ENCODE measurements at regions not wholly inside any gene's neighbourhood (a gene's known extent, or its start where the extent isn't known, plus 50 kb on each side); places are given as distances from the start of the nearest gene placed in this dataset.

DNA sequence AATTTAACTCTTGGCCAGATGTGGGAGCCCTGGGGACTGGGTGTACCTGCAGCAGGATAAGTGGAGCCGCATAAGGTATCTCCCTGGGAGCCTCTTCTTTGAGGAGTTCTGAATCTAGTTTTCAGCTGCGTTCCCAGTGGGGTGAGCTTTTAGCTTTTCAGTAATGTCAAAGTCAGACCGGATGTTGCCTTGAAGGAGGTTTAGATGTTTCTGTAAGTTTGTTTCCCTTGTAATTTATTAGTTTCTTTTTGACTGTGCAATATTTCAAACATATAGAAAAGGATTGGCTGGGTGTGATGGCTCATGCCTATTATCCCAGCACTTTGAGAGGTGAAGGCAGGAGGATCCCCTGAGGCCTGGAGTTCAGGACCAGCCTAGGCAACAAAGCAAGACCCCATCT is 98.6 kb upstream of the EEF2KMT start:
- H4K20me1 ChIP-seq (ENCODE audit: insufficient read depth) = no peaks in the 10 kb centered on the region
- no peaks in the 10 kb centered on the region for H3K9me2 ChIP-seq (ENCODE audit: insufficient read depth)
- H3K9ac ChIP-seq (ENCODE audit: low read length) = no peak overlapping the region
- peaks cover 26% of the 10 kb centered on the region for H3K27me3 ChIP-seq (ENCODE audit: insufficient read depth, low read length)
- no peak for ATAC-seq
- RAD21 ChIA-PET (ENCODE audit: low non-redundant PET in 1 of 2, low total read pairs in 2 of 2, uncharacterized antibody in 2 of 2, unreplicated experiment in 2 of 2) = no interaction called here
- POLR2A ChIA-PET = no interaction called here
- no peaks in the 10 kb centered on the region for H3K4me1 ChIP-seq (ENCODE audit: control insufficient read depth in 1 of 2, insufficient read depth in 2 of 2, low read length in 2 of 2)
- intact Hi-C loops (cut with micrococcal nuclease) = no loop called here
- H3K27ac ChIP-seq (ENCODE audit: low read depth, low read length) = no peak overlapping the region
- no TSS peak for BruUV-seq (replicated peaks)
- H3K4me2 ChIP-seq (ENCODE audit: low read length) = no peak overlapping the region
- H3K79me2 ChIP-seq (ENCODE audit: insufficient read depth, low read length) = no peaks in the 10 kb centered on the region
- H3K4me3 ChIP-seq (replicated peaks in 1 of 2; ENCODE audit: low read depth in 1 of 2, low read length in 2 of 2) = no peak overlapping the region
- TF ChIP-seq ZNF274 (IDR thresholded peaks at IDR 0.05; ENCODE audit: low read depth, low read length) (no peak), MAX (IDR thresholded peaks at IDR 0.05) (no peak), TCF7L2 (IDR thresholded peaks at IDR 0.05; ENCODE audit: borderline replicate concordance, extremely low read depth, insufficient read depth, insufficient read length) (no peak)
- H3K36me3 ChIP-seq (ENCODE audit: control insufficient read depth in 1 of 2, insufficient read depth in 2 of 2, low read length in 2 of 2) = no peaks in the 10 kb centered on the region
- DNase-seq (ENCODE audit: low read depth, low spot score) = no peak
- no peaks in the 10 kb centered on the region for H3K9me3 ChIP-seq (ENCODE audit: control insufficient read depth in 1 of 2, insufficient read depth in 1 of 2, low read depth in 1 of 2, low read length in 2 of 2)
- H2AFZ ChIP-seq (ENCODE audit: low read depth, low read length, poor library complexity, severe bottlenecking) = no peak overlapping the region
- CTCF ChIA-PET = no interaction called here

DNA sequence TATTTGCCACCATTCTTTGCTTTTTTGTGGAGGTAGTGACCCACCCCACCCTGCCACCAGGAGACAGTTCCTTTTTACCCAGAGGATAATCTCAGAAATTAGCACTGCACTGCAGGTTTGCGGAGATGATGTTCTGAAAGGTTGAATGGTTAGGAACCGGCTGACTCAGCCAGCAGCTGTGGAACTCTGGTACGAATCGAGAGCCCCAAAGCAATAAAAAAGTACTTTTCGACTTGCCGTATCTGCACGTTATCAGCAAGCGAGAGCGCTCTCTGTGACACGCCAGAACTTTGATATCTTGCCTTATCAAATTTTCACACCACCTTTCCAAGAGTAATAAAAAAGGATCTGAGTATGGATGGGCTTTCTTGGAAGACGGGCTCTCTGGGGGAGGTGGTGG is 96.3 kb upstream of the EEF2KMT start:
- Histone ChIP-seq H3K79me2 (ENCODE audit: insufficient read depth, low read length) (no peaks in the 10 kb centered on the region), H3K4me3 (replicated peaks in 1 of 2; ENCODE audit: low read depth in 1 of 2, low read length in 2 of 2) (no peak overlapping the region), H3K4me2 (ENCODE audit: low read length) (no peak overlapping the region), H3K27me3 (ENCODE audit: insufficient read depth, low read length) (peaks cover 26% of the 10 kb centered on the region), H4K20me1 (ENCODE audit: insufficient read depth) (no peaks in the 10 kb centered on the region), H3K9me3 (ENCODE audit: control insufficient read depth in 1 of 2, insufficient read depth in 1 of 2, low read depth in 1 of 2, low read length in 2 of 2) (no peaks in the 10 kb centered on the region), H3K9ac (ENCODE audit: low read length) (no peak overlapping the region), H3K9me2 (ENCODE audit: insufficient read depth) (no peaks in the 10 kb centered on the region), H3K36me3 (ENCODE audit: control insufficient read depth in 1 of 2, insufficient read depth in 2 of 2, low read length in 2 of 2) (no peaks in the 10 kb centered on the region), H3K27ac (ENCODE audit: low read depth, low read length) (no peak overlapping the region), H2AFZ (ENCODE audit: low read depth, low read length, poor library complexity, severe bottlenecking) (no peak overlapping the region), H3K4me1 (ENCODE audit: control insufficient read depth in 1 of 2, insufficient read depth in 2 of 2, low read length in 2 of 2) (no peaks in the 10 kb centered on the region)
- ATAC-seq (no peak), DNase-seq (ENCODE audit: low read depth, low spot score) (no peak)
- ChIA-PET CTCF (no interaction called here), RAD21 (ENCODE audit: low non-redundant PET in 1 of 2, low total read pairs in 2 of 2, uncharacterized antibody in 2 of 2, unreplicated experiment in 2 of 2) (no interaction called here), POLR2A (no interaction called here)
- intact Hi-C loops (cut with micrococcal nuclease) = no loop called here
- BruUV-seq (replicated peaks) = no TSS peak
- TF ChIP-seq ZNF274 (IDR thresholded peaks at IDR 0.05; ENCODE audit: low read depth, low read length) = no peak
- TF ChIP-seq ELF1 (IDR thresholded peaks at IDR 0.05; ENCODE audit: borderline replicate concordance, low read depth) = no peak
- no peak for TF ChIP-seq FOSL1 (IDR thresholded peaks at IDR 0.05; ENCODE audit: low read depth)
- TF ChIP-seq, protein P1, sequence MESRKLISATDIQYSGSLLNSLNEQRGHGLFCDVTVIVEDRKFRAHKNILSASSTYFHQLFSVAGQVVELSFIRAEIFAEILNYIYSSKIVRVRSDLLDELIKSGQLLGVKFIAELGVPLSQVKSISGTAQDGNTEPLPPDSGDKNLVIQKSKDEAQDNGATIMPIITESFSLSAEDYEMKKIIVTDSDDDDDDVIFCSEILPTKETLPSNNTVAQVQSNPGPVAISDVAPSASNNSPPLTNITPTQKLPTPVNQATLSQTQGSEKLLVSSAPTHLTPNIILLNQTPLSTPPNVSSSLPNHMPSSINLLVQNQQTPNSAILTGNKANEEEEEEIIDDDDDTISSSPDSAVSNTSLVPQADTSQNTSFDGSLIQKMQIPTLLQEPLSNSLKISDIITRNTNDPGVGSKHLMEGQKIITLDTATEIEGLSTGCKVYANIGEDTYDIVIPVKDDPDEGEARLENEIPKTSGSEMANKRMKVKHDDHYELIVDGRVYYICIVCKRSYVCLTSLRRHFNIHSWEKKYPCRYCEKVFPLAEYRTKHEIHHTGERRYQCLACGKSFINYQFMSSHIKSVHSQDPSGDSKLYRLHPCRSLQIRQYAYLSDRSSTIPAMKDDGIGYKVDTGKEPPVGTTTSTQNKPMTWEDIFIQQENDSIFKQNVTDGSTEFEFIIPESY (IDR thresholded peaks at IDR 0.05; ENCODE audit: extremely low read depth, insufficient replicate concordance, low read length) = no peak
- no peak for TF ChIP-seq POLR2A (IDR thresholded peaks at IDR 0.05; ENCODE audit: borderline replicate concordance, extremely low read depth, insufficient read depth, insufficient read length)
- TF ChIP-seq EZH2 (IDR thresholded peaks at IDR 0.05) = no peak
- TF ChIP-seq SRF (IDR thresholded peaks at IDR 0.05; ENCODE audit: low read depth) = no peak
- TF ChIP-seq POLR2AphosphoS5 (IDR thresholded peaks at IDR 0.05; ENCODE audit: low read depth, low read length) = no peak
- no peak for TF ChIP-seq ZFX (IDR thresholded peaks at IDR 0.05)
- no peak for TF ChIP-seq EGR1 (IDR thresholded peaks at IDR 0.05; ENCODE audit: low read depth)
- no peak for TF ChIP-seq CTCF (IDR thresholded peaks at IDR 0.05 in 2 of 3, conservative IDR thresholded peaks at IDR 0.05 in 1 of 3; ENCODE audit: borderline replicate concordance in 1 of 3, insufficient read depth in 1 of 3, low read depth in 2 of 3, low read length in 2 of 3)
- TF ChIP-seq JUND (IDR thresholded peaks at IDR 0.05) = no peak
- TF ChIP-seq SP1 (IDR thresholded peaks at IDR 0.05; ENCODE audit: low read depth) = no peak
- no peak for TF ChIP-seq YY1 (IDR thresholded peaks at IDR 0.05; ENCODE audit: extremely low read depth, insufficient replicate concordance, low read depth, low read length)
- no peak for TF ChIP-seq EZH2phosphoT487 (IDR thresholded peaks at IDR 0.05; ENCODE audit: borderline replicate concordance)
